KG1 (cell line): ENCODE measurements at regions not wholly inside any gene's neighbourhood (a gene's known extent, or its start where the extent isn't known, plus 50 kb on each side); places are given as distances from the start of the nearest gene placed in this dataset.
"Not testable (repeated sequence)": the region's sequence is repeated elsewhere in the genome, so short reads cannot be mapped to it uniquely, and the experiment has no call there.

Source experiments
- DNase-seq: peaks from one replicate; lab custom pipeline; 2025; lab: John Stamatoyannopoulos, UW

DNA sequence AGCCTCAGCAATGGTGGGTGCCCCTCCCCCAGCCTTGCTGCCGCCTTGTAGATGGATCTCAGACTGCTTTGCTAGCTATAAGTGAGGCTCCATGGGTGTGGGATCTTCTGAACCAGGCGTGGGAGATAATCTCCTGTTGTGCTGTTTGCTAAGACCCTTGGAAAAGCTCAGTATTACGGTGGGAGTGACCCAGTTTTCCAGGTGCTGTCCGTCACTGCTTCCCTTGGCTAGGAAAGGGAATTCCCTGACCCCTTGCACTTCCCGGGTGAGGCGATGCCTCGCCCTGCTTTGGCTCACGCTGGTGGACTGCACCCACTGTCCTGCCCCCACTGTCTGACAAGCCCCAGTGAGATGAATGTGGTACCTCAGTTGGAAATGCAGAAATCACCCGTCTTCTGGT, 411.2 kb downstream of the RAB38 start:
- DNase-seq: not testable (repeated sequence)

- DNase-seq: no peak
These were observed 420.6 kb downstream of the RAB38 start for GRCh38 chr11:87754685-87755084.

DNA sequence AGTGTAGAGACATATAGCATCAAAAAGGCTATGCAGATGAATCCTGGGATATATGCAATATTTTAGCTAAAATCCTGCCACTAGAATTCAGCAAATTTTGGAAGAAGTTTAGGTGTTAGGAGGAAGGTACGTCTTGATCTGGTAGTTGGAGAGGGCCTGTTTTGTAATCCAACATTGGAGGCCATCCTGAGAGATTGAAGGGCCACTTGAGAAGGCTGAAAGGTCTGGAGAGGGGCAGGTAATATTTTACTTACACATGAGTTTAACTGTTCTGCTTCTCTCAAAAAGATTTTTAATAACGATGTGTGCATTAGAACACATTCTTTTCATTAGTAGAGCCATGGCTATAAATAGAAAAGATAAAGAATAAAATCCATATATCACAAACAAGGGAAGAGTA, 422.1 kb downstream of the RAB38 start:
- no peak for DNase-seq

GRCh38 chr11:87743007-87743406, 432.2 kb downstream of the RAB38 start:
- DNase-seq: no peak

GRCh38 chr11:87740968-87741367, 434.3 kb downstream of the RAB38 start:
- DNase-seq: no peak

GRCh38 chr11:87740451-87740850, 434.8 kb downstream of the RAB38 start:
- DNase-seq: no peak

- no peak for DNase-seq
These were observed 435.5 kb downstream of the RAB38 start for GRCh38 chr11:87739766-87740165.

- DNase-seq: no peak
These were observed 436.0 kb downstream of the RAB38 start for GRCh38 chr11:87739261-87739660.

- DNase-seq: no peak
These were observed 438.3 kb downstream of the RAB38 start for GRCh38 chr11:87736928-87737327.

DNA sequence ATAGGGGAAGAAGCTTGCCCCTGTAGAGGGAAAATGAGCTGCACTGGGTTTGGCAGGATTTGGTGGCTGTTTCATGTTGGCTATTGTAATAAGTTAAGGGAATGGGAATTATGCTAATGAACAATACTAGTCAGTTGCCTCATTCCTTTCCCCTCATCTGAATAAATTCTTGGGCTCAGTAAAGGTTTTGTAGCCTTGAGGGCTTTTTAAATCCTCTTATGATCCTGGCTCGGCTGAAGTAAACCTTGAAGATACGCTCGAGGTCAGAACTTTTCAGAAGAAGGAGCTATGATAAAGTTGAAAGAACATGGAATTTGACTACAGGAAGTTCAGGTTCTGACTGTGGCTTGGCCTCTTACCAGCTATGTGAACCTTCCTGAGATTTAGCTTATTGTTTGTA, 448.7 kb downstream of the RAB38 start:
- DNase-seq: no peak

- no peak for DNase-seq
These were observed 450.9 kb downstream of the RAB38 start for GRCh38 chr11:87724358-87724757.

- DNase-seq: no peak
These were observed 452.3 kb downstream of the RAB38 start for GRCh38 chr11:87722756-87723565.

GRCh38 chr11:87719326-87720073, 455.7 kb downstream of the RAB38 start:
- DNase-seq: no peak

DNA sequence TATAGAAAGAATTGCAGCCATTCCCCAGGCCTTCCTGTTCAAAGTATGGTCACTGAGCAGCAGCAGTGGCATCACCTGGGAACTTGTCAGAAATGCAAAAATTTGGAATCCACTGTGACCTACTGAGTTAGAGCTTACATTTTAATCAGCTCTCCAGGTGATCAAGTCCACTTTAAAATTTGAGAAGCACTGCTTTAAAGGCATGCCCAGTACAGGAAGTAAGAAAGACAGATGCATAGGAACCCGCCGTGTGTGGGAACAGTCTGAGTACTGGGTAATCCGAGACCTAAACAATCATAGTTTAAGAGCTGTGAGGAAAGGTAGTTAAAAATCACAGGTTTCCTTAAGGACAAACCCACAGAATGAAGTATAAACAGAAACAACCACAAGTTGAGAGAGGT, 462.4 kb downstream of the RAB38 start:
- no peak for DNase-seq

- no peak for DNase-seq
These were observed 462.9 kb downstream of the RAB38 start for GRCh38 chr11:87712391-87712790.

DNA sequence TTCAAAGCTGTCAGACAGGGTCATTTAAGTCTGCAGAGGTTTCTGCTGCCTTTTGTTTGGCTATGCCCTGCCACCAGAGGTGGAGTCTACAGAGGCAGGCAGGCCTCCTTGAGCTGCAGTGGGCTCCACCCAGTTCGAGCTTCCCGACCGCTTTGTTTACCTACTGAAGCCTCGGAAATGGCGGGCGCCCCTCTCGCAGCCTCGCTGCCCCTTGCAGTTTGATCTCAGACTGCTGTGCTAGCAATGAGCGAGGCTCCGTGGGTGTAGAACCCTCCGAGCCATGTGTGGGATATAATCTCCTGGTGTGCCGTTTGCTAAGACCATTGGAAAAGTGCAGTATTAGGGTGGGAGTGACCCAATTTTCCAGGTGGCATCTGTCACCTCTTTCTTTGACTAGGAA, 471.7 kb downstream of the RAB38 start:
- not testable (repeated sequence) for DNase-seq

DNA sequence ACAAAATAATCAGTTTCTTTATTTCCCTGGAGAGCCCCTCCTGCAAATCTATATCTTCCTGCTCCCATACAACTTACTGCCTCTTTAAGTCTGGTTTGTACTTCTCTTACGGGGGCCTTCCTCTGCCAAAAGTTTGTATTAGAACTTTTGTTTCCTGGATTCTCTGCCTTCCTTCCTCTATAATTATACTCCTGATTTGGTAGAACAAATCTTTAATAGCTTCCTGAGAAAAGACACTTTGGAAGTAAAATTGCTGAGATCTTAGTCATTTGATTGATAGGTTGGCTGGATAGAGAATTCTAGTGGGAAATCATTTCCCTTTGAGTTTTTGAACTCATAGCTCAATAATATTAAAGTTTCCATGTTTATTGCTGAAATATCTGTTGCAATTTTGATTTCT, 499.2 kb downstream of the RAB38 start:
- no peak for DNase-seq

DNA sequence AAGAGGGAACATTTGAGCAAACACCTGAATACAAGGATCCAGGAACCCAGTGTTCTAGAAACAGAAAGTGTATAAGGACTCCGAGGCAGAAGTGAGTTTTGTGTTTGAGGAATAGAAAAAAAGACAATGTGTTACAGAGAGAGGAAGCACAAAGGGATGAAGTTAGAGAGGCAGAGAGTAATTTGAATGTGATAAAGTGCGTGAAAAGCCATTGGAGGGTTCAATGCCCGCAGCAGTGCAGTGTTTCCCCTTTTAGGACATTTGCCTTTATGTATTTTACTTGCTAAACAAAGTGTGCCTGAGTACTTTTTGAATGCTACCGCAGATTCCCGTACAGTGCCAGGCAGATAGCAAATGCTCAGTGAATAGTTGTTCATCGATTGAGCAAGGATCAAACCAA, 508.5 kb downstream of the RAB38 start:
- DNase-seq: no peak

GRCh38 chr11:87662287-87662686, 513.0 kb downstream of the RAB38 start:
- no peak for DNase-seq

- no peak for DNase-seq
These were observed 514.1 kb downstream of the RAB38 start for GRCh38 chr11:87660926-87661660.

DNA sequence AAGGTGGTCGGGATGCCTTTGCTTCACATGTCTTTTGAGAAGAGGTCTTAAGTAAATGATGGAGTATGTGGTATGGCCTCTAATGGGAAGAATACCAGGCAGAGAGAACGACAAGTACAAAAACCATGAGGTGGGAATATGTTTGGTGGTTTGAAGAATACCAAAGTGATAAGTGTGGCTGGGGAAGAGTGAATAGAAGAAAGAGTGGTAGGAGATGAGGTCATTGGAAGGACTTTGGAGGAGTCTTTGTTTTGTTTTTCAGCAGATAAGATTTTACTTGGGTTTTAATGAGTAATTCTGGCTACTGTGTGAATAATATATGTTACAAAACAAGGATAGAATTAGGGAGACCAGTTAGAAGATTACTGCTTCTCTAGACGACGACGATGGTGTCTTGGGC, 515.4 kb downstream of the RAB38 start:
- no peak for DNase-seq

- no peak for DNase-seq
These were observed 529.6 kb downstream of the RAB38 start for GRCh38 chr11:87645626-87646025.
